ENCODE measurements at regions not wholly inside any gene's neighbourhood (a gene's known extent, or its start where the extent isn't known, plus 50 kb on each side); places are given as distances from the start of the nearest gene placed in this dataset.

DNA sequence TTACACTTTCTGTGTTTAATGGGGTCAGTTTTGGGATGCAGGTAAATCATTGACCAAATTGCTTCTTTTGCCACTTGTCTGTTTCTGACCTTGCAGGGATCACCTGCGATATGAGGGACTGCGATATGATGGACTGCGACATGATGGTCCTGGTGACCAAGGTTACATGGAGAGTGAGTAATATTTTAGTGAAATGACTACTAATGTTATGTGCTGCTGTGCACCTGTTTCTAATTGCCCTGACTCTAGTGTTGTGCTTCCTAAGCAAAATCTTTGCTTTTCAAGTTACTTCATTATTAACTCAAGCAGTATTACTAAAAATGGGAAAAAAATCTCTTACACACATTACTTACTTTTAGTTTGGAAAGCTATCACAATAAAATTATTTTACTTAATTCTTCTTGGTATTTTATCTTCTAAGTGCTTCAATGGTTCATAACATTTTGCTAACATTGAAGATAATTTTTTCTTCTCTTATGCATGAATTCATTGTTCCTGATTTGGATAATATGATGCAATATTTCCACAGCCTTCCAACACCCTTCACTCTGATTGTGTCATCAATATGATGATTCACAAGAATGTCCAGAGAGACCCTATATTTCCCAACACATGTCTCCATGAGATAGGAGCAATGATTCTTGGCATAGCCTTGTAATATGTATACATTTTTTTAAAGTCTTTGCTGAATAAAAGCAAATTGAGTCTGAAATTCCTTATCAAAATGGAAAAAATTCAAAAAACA is 306.2 kb upstream of the AKR1E2 start:
- DNase-seq, result no peak

DNA sequence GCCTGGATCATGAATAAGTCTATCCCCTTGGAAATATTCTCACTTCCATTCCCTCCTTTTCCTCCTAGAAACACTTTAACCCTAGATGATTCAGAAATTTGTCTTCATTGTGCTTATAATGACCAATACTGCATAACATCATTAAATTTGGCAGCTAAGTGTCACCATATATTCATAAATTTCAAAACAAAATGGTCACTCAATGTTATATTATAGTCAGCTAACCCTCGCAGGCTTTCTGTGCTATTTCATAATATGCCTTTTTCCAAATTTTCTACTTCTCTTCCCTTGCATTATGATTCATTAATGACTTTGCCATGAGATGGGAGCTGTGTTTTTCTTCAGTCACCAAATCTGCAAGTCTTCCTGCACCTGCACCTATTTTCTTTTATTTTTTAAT is 308.3 kb upstream of the AKR1E2 start:
- no peak for DNase-seq

DNA sequence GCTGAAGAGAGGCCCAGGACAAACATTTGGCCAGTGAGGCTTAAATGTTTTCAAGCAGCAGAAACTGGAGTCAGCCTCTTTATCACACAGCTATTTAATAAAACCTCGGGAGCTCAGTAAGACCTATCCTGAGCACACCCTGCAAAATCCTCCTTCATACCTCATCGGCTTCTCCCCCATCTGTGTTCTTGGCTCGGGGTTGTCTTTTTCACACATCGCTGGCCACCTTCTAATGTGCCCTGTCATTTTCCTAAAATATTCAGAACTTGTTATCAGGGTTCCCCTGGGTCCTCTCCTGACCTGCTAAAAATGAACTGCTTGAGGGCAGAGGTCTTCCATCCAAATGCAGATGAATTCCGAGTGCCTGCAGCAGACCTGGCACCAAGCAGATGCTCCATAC is 310.3 kb upstream of the AKR1E2 start:
- no peak for DNase-seq

DNA sequence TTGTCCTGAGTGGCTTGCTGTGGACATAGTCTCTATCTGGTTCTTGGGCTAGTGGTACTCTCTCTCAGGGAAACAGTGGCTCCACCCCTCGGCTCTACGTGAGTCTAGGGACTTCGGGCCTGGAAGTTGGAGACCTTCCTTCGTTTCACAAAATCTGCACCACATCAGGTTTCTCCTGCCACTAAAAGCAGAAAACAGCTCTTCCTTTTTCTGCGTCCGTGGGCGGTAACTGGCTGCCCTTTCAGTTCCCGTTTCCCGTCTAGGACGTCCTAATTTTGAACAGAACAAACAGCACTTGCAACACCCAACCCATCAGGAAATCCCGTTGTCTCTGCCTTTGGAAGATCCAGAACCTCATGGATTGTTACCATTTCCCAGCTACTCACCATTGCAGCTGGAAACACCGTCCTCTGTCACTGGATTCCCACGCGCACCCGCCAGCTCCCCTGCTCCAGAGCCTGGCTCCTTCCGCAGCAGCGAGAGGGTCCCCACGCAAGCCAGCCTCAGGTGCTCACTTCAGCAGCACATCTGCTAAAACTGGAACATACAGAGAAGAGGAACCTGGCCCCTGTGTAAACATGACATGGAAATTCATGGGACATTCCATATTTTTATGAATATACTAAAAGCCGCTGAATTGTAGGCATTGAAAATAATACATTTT is 311.4 kb upstream of the AKR1E2 start:
- DNase-seq, result no peak

DNA sequence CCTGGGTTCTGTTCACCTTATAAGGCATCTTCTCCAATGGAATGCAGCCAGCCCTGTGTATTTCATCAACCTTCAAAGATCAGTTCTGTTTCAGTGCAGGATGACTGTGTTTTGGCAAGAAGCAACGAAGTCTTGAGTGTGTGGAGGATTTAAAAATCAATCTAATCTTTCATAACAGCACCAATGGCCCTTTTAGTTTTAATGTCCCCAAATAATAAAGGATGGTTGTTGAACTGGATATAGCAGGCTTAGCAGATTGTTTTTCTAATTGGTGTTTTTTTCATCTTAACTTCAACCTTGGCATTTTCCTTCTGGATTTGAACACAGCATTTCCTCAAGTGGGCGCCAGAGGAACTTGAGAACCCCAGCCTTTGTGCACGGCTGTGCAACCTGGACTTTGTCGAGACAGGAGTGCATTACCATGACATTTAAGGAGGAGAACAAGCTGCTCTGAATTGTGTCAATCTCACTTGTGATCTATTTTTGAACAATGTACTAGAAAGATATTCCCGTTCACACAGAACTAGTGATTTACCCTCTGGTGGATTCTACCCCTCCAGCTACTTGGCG is 313.3 kb upstream of the AKR1E2 start:
- no peak for DNase-seq

DNA sequence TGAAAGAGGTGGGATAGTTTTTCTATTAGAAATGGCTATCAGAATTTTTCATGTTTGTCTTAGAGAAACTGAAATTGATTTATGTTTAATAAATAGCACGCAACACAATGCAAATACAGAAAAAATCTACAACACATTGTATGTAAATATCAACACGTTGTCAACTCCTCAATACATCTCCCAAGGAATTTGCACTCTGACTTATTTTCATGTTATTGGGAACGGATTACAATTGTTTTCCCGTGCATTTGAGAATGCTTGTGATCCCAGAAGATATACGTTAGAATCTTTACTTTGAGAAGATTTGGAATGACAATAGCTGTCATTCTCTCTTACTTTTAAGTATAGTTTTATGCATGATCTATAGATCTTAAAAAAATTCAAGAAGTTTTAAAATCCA is 313.8 kb upstream of the AKR1E2 start:
- DNase-seq, result no peak

DNA sequence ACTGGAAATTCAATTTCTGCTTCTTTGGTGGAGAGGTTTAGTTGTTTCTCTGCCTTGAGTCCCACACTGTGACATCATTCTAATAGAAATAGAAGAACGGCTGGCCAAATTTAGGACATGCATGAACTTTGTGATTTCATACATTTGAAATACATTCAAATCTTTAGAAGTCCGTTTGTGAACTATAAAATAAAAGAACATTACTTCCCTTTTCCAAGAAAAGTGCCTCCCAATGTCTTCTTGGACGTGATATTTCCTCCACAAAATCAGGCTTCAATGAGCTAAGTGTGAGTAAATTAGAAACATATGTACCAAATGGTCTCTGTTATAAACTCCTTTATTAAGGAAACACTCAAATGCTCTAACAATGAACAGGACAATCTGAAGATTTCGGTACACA is 314.5 kb upstream of the AKR1E2 start:
- no peak for DNase-seq

DNA sequence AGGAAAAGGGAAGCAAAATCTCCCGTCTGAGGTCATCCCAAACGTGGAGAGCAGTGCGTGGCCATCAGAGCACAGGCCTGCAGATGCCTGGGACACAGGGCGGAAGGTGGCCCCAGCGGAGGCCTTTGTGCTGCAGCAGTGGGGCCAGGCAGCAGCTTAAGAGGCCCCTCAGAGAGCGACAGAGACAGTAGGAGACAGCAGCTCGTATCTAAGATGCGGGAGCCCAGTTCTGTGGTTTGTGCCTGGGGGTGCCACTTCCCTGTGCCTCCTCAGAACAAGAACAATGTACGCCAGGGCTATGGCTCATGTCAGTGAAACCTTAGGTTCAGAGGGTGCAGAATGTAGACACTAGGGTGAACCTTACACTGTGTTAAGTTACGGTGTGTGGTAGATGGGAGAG is 316.6 kb upstream of the AKR1E2 start:
- DNase-seq, result no peak

DNA sequence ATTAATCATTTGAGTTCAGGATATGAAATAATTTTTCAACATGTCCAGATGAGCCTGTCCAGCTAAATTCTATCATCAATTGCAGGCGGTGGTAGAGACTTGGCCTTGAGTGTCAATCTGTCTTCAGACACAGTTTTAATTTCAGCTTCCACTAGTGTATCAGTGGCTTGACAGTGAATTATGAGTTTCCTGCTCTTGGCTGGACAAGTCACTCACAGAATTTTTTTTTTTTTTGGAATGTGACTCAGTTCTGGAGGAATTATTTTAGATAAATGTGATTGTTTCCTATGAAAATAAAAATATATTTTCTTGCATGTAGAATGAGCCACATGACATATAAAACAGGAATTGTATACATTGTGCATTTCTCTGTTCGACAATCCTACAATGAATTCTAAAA is 319.9 kb upstream of the AKR1E2 start:
- DNase-seq, result no peak

DNA sequence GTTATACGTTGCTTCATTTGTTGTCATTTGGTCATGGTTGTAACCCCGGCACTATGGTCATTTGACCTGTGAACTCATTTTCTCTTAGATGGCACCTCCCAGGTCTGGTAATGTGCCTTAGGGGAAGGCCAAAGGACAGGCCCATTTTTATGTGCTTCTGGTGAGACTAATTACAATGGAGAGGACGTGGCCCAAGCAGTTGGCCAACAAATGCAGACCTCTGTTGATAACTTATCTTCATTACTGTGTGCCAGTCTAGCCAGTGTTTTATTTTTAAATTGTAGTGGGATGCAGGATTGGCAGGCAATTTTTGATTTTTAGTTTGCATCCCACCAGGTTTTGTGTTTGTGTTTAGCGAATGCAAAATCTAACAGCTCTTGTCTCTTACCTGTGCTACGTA is 321.5 kb upstream of the AKR1E2 start:
- no peak for DNase-seq

DNA sequence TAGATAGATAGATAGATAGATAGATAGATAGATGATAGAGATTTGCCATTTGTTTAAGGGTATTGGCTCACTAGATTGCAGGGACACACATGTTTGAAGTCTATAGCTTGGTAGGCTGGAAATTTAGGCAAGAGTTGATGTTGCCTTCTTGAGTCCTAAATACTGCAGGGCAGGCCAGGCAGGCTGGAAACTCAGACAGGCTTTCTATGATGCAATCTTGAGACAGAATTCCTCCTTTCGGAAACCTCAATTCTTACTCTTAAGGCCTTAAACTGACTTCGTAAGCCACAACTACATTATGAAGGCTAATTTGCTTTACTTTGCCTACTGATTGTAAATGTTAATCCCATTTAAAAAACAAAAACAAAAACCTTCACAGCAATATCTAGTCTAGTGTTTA is 322.9 kb upstream of the AKR1E2 start:
- DNase-seq, result no peak

DNA sequence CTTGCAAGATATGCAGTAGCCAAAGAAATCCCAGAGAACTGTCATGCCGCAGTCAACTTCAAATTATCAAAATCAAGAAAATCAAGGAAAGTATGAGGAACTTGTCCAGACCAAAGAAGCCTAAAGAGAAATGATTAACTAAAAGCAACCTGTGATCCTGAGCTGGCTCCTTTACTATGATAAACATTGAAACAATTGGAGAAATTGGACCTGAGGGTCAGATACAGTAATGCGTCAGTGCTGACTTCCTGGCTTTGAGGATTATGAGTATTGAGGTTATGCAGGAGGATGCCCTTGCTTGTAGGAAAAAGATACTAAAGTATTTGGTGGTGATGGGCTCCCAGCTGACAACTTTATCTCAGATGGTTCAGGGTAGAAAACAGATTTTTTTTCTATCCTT is 324.7 kb upstream of the AKR1E2 start:
- no peak for DNase-seq

DNA sequence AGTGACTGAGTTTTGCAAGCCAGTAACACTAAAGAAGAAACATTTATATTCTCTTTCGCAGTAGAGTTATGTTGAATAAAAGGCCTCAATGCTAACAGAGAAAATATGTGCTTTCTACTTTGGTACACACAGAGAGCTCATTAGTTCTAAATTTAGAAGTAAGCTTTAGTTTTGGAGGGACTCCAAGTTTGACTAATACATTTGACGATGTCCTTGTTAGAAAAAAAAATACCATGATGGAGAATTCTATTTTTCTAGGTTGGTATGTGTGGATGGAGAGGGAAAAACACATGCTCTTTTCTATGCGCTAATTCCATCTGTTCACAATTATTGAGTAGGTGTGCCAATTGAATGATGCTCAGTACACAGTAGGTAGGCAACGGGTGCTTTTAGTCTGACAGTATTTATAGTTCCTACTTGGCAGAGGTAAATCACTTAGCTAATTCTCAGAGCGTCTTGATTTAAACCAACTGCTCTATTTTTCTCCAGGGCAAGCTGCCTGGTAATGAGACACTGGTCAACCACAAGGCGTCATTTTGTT is 327.2 kb upstream of the AKR1E2 start:
- no peak for DNase-seq

DNA sequence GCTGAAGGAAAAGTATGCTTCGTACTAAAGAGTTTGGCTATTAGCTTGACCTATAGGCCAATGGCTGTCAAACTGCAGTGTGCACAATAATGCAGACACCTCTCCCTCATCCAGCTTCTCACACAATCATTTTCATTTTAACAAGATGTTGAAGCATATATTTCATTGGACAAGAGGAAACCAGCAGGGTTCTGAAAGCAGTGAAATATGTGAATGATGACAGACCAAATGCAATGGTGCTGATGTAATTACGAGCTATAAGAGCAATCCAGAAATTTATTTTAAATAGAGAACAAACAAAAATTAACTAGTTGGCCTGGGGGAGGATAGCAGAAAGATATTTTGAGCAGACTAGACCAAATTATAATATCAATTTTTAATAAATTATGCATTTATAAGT is 331.5 kb upstream of the AKR1E2 start:
- no peak for DNase-seq

DNA sequence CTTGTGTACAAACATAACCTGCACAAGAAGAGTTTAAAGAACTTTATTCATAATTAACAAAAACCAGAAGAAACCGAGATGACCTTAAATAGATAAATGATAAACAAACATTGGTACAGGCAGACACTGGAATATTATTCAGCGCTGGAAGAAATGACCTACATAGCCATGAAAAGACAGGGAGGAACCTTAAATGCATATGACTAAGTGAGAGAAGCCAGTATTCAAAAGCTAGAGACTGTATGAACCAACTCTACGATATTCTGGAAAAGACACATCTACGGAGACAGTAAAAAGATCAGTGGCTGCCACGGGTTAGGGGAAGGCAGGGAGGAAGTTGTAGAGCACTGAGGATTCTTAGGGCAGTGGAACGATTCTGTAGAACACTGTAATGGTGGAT is 333.8 kb upstream of the AKR1E2 start:
- no peak for DNase-seq

DNA sequence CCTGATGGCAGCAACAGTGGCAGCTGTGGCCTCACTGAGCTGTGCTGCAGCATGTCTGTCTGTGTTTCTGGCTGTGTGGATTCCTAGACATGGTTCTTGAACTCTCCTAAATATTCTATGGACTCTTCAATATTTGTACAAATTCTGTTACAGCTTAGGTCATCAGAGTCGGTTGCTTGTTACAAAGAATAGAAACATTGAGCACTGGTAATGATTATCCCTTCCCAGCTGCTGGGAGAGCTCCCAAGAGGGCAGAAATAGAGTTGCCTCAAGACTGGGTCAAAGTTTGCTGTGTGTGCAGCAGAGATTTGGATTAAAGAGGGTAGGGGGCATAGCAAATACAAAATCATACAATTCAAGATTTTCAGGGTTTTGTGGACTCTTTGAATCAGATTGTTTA is 337.1 kb upstream of the AKR1E2 start:
- no peak for DNase-seq

DNA sequence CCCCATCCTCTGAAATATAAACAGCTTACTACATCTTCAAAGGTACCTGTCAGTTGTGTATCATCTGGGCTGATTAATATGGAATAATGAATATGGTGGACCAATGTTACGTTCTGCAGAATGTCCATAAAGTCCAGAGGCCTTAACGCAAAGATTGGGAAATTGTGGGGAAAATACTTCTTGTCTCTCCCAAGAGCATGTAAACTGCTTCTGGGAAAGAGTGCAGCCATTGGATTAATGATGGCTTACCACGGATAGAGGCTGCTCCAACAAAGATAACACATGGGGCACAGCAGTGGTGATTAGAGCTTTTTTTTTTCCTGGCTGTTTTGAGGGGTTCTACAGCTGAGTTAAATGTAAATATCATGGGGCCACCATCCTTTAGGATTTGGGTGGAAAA is 340.4 kb upstream of the AKR1E2 start:
- DNase-seq, result no peak

DNA sequence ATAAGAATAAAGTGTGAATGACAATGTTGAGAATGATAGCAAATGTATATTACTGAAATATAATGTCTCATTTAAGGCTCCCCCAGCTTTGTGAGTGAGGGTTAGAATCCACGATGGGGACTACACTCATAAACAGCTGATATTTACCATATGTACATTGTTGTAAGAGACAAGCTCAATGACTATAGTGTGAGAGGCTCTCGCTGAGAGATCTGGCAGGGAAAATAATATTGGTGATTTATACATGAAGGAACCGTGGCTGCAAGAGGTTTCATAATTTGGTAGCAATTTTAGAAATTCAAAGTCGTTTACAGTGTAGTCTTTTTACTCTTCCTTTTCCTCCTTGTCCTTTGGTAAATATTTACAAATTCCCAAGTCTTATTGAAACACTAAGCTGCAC is 342.2 kb upstream of the AKR1E2 start:
- no peak for DNase-seq

DNA sequence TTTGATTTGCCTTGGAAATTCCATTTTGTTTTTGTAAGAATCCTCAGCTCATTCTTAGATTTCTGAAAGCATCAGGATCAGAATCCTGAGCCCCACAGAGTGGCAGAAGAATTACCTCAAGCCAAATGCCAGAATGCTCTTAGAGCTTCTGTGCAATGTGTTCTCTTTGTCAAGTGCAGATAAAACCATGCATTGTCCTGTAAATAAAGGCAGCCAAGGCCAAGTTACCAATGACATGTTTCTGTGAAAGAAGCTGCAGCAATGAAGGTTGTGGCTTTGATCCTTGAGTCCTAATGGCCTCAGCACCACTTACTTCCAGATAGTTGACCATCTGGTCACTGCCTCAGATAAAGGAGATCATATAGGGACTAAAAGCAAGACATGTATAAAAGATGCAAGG is 343.3 kb upstream of the AKR1E2 start:
- no peak for DNase-seq

DNA sequence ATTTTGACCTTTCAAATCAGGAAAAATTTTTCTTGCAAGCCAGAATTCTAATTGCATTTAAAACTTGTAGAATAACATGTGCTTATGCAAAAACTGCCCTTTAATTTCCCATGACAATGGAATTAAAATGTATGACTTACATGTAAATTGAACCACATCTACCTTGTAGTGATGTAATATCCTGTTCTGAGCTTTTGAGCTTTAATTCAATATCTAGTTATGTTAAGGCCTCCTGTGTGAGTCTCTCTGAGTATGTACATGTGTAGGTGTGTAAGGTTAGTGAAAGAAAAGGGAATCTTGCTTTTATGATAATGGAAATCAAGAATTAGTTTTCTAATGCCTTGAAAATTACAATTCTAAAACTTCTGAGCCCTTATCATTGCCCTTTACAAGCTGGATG is 344.8 kb upstream of the AKR1E2 start:
- DNase-seq, result no peak

DNA sequence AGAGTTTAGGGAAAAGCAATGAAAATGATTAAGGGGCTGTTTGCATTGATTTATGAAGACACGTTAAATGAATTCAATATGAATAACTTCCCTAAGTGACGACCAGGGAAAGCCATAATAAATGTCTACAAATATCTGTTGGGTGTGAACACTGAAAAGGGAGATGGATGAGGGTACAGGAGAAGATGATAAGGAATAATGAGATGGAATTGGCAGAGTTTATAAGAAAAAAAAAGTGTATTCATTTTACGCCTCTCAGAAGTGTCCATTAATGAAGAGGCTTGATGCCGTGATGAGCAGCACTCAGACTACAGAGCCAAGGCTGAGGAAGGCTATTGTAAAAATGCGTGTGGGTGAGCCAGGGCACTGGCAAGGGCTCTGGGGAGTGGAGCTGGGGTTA is 346.7 kb upstream of the AKR1E2 start:
- no peak for DNase-seq

DNA sequence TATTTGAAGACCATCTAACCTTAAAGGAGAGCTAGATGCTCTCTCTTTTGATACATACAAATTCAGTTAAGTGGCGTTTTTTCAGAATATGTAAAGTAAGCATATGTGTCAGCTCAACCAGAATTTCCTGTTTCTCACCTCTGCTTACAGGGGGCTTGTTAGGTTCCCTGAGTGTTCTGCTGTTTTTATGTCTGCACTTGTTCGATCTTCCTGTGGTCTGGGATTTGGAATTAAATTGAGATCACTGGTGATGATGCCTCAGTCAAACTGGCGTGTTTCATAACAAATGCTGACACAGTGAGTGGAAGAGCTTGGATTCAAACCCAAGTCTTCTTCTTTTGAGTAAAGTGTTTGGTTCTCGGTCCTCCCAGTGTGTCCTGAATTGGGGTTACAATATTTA is 348.3 kb upstream of the AKR1E2 start:
- DNase-seq, result no peak

DNA sequence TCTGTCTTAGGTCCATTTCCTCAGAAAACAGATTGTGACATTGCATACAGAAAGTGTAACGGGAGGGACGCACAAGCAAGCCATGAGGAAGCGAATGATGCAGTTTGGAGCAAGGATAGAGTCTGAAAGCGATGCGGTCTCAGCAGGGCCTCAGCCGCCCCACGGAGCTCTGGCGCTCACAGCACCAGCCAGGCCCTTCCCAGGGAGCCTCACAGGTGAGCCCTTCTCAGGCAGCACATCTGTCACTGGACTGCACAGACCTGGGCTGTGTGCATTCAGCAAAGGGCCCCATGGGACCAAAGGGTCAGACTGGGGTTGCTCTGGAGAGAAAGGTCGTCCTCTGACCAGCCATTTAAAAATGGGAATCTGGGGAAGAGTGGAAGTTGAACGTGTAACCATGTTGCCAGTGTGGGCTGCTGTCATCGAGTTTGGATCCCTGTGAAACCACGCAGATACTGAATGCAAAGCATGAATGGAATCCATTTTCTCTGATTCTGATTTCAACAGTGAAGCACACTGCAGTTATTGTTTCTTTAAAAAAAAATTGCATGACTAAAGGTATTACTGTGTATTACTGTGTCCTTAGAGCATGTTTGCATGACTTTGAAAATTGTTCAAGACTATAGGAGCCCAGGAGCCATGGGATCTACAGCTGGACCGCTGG is 350.0 kb upstream of the AKR1E2 start:
- no peak for DNase-seq

DNA sequence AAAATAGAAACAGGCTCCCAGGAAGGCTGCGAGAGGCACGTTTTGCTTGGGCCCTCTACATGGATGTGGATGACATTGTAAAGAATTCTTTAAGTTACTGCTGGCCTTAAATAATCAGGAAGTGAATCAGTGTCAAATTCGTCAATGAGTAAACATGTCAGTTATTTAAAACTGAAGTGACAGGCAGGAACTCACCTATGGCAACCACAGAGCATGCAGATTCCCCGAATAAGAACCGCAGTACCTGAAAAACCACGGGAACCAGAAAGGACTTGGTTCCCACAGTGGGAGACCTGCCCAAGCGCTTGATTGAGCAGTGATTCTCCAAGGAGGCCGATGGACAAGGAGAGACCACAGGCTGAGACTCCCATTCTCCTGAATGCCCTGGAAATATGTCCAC is 351.2 kb upstream of the AKR1E2 start:
- no peak for DNase-seq
